Mesenchymal stem cell (in vitro differentiated cells and primary cell): ENCODE measurements at regions not wholly inside any gene's neighbourhood (a gene's known extent, or its start where the extent isn't known, plus 50 kb on each side); places are given as distances from the start of the nearest gene placed in this dataset.

Experiments
- DNase-seq: peaks from one replicate; pipeline ENCODE4 v3.0.0-alpha.2; 2013
- H2AFZ ChIP-seq: one replicate; pipeline ENCODE4 v1.6.1; 2013; ENCODE audit warnings: low read depth, mild to moderate bottlenecking, control low read depth, inconsistent platforms, low read length, moderate library complexity
- H2AK5ac ChIP-seq: 2 replicates; pipeline ENCODE4 v1.6.1; 2013; ENCODE audit warnings: low read length, moderate library complexity, mild to moderate bottlenecking, inconsistent platforms; ENCODE audit not compliant: severe bottlenecking
- H2BK120ac ChIP-seq: one replicate; pipeline ENCODE4 v1.6.1; 2013; ENCODE audit warnings: low read depth, mild to moderate bottlenecking, inconsistent platforms, low read length, moderate library complexity
- H2BK12ac ChIP-seq, 2 experiments: one replicate each; pipeline ENCODE4 v1.6.1; 2013; ENCODE audit warnings: inconsistent platforms in 2 of 2, low read length in 2 of 2, mild to moderate bottlenecking in 2 of 2, moderate library complexity in 2 of 2, control low read depth in 1 of 2
- H2BK15ac ChIP-seq: one replicate; pipeline ENCODE4 v1.6.1; 2013; ENCODE audit warnings: mild to moderate bottlenecking, low read depth, inconsistent platforms; ENCODE audit not compliant: poor library complexity, severe bottlenecking
- H2BK5ac ChIP-seq: 2 replicates; pipeline ENCODE4 v1.6.1; 2013; ENCODE audit warnings: low read depth, mild to moderate bottlenecking, low read length, control low read depth, inconsistent platforms; ENCODE audit not compliant: poor library complexity, severe bottlenecking
- H3K14ac ChIP-seq, 2 experiments: one replicate each; pipeline ENCODE4 v1.6.1; 2013; ENCODE audit warnings: inconsistent platforms in 2 of 2, low read length in 2 of 2, control low read depth in 1 of 2, mild to moderate bottlenecking in 1 of 2, moderate library complexity in 1 of 2
- H3K18ac ChIP-seq, 2 experiments: one replicate each; pipeline ENCODE4 v1.6.1; 2013; ENCODE audit warnings: inconsistent platforms in 2 of 2, low read length in 2 of 2, control low read depth in 1 of 2, low read depth in 1 of 2, mild to moderate bottlenecking in 1 of 2
- H3K23ac ChIP-seq, 2 experiments: one replicate each; pipeline ENCODE4 v1.6.1; 2013; ENCODE audit warnings: inconsistent platforms in 2 of 2, low read length in 2 of 2, mild to moderate bottlenecking in 2 of 2, moderate library complexity in 2 of 2, control low read depth in 1 of 2
- H3K27ac ChIP-seq: 2 replicates; pipeline ENCODE4 v1.5.1; 2013; ENCODE audit warnings: mild to moderate bottlenecking, moderate library complexity, low read length, control low read depth, inconsistent platforms; ENCODE audit not compliant: poor library complexity, severe bottlenecking
- H3K27me3 ChIP-seq, 2 experiments: 2 replicates each; pipeline versions ENCODE4 v1.6.1 to v1.7.0; 2013; ENCODE audit warnings: low read length in 2 of 2, mild to moderate bottlenecking in 2 of 2, moderate library complexity in 2 of 2, control low read depth in 1 of 2, inconsistent platforms in 1 of 2; ENCODE audit not compliant: control insufficient read depth in 1 of 2, insufficient read depth in 1 of 2
- H3K36me3 ChIP-seq, 2 experiments: 2 replicates each; pipeline versions ENCODE4 v1.6.1 to v1.7.0; 2013; ENCODE audit warnings: low read length in 2 of 2, control low read depth in 1 of 2, inconsistent platforms in 1 of 2, low read depth in 1 of 2, mild to moderate bottlenecking in 1 of 2; ENCODE audit not compliant: insufficient read depth in 2 of 2, control insufficient read depth in 1 of 2
- H3K4ac ChIP-seq, 2 experiments: one replicate each; pipeline ENCODE4 v1.6.1; 2013; ENCODE audit warnings: inconsistent platforms in 2 of 2, low read length in 2 of 2, mild to moderate bottlenecking in 2 of 2, moderate library complexity in 2 of 2, control low read depth in 1 of 2, low read depth in 1 of 2
- H3K4me1 ChIP-seq: 2 replicates; pipeline ENCODE4 v1.6.1; 2013; ENCODE audit warnings: low read depth, low read length, control low read depth; ENCODE audit not compliant: control insufficient read depth, insufficient read depth
- H3K4me2 ChIP-seq: 2 replicates; pipeline ENCODE4 v1.6.1; 2013; ENCODE audit warnings: low read length, mild to moderate bottlenecking, inconsistent platforms; ENCODE audit not compliant: poor library complexity, severe bottlenecking
- H3K4me3 ChIP-seq, 2 experiments: 2 replicates each; pipeline versions ENCODE4 v1.5.1 to v1.7.0; 2013; ENCODE audit warnings: low read length in 2 of 2, mild to moderate bottlenecking in 2 of 2, control low read depth in 1 of 2, low read depth in 1 of 2; ENCODE audit not compliant: insufficient read depth in 1 of 2
- H3K79me1 ChIP-seq: replicated peaks from 2 replicates; pipeline ENCODE4 v1.6.1; 2013; ENCODE audit warnings: mild to moderate bottlenecking, control low read depth, low read length, inconsistent platforms; ENCODE audit not compliant: poor library complexity, severe bottlenecking
- H3K9ac ChIP-seq: 2 replicates; pipeline ENCODE4 v1.7.0; 2013; ENCODE audit warnings: mild to moderate bottlenecking, low read length, moderate library complexity
- H3K9me3 ChIP-seq: 2 replicates; pipeline ENCODE4 v1.7.0; 2013; ENCODE audit warnings: mild to moderate bottlenecking, low read length; ENCODE audit not compliant: control insufficient read depth
- H4K8ac ChIP-seq: one replicate; pipeline ENCODE4 v1.6.1; 2013; ENCODE audit warnings: inconsistent platforms, mild to moderate bottlenecking, low read length, moderate library complexity
- H4K91ac ChIP-seq: one replicate; pipeline ENCODE4 v1.6.1; 2013; ENCODE audit warnings: mild to moderate bottlenecking, low read length, inconsistent platforms
- WGBS: methylation state at CpG from one replicate; pipeline ENCODE4 v1.1.7; 2013; ENCODE audit warnings: mixed read lengths; 5-methylcytosine and 5-hydroxymethylcytosine counted together

GRCh38 chr15:53389271-53390037, 370.0 kb downstream of the WDR72 start:
- H3K9me3 ChIP-seq = no peaks in the 10 kb centered on the region
- H2BK5ac ChIP-seq = no peak overlapping the region
- H3K27ac ChIP-seq = no peak overlapping the region
- no peaks in the 10 kb centered on the region for H3K79me1 ChIP-seq
- no peak overlapping the region for H2BK12ac ChIP-seq
- no peak overlapping the region for H3K18ac ChIP-seq
- H3K4me2 ChIP-seq = no peak overlapping the region
- H3K9ac ChIP-seq = no peak overlapping the region
- no peak overlapping the region for H3K23ac ChIP-seq
- DNase-seq = no peak
- H2BK15ac ChIP-seq = no peak overlapping the region
- no peak overlapping the region for H2AK5ac ChIP-seq
- H4K91ac ChIP-seq = no peak overlapping the region
- H3K14ac ChIP-seq = no peak overlapping the region
- no peaks in the 10 kb centered on the region for H3K36me3 ChIP-seq
- no peak overlapping the region for H4K8ac ChIP-seq
- 83% methylated on average over 13 of the region's 15 CpGs for WGBS
- H3K4me1 ChIP-seq = no peaks in the 10 kb centered on the region
- no peak overlapping the region for H2AFZ ChIP-seq
- H2BK120ac ChIP-seq = no peak overlapping the region
- no peak overlapping the region for H3K4ac ChIP-seq
- no peaks in the 10 kb centered on the region for H3K27me3 ChIP-seq
- no peak overlapping the region for H3K4me3 ChIP-seq

- 45% methylated on average over 3 of the region's 3 CpGs for WGBS
- H3K36me3 ChIP-seq = no peaks in the 10 kb centered on the region
- no peak overlapping the region for H3K4me3 ChIP-seq
These were observed 375.0 kb downstream of the WDR72 start for GRCh38 chr15:53384417-53384816.

GRCh38 chr15:53378096-53378800, 381.2 kb downstream of the WDR72 start:
- Histone ChIP-seq H3K4ac (no peak overlapping the region), H3K79me1 (no peaks in the 10 kb centered on the region), H3K4me3 (no peak overlapping the region), H4K8ac (no peak overlapping the region), H2BK15ac (no peak overlapping the region), H3K14ac (no peak overlapping the region), H3K27me3 (no peaks in the 10 kb centered on the region), H2BK120ac (no peak overlapping the region), H2BK12ac (no peak overlapping the region), H3K9ac (no peak overlapping the region), H4K91ac (no peak overlapping the region), H3K23ac (no peak overlapping the region), H3K27ac (no peak overlapping the region), H2AFZ (no peak overlapping the region), H3K36me3 (no peaks in the 10 kb centered on the region), H2AK5ac (no peak overlapping the region), H3K4me2 (no peak overlapping the region), H3K4me1 (no peaks in the 10 kb centered on the region), H3K18ac (no peak overlapping the region), H3K9me3 (peaks cover 9% of the 10 kb centered on the region), H2BK5ac (no peak overlapping the region)
- WGBS = 74% methylated on average over 4 of the region's 4 CpGs
- DNase-seq = no peak

More at GRCh38 chr15:53384417-53384816, 375.0 kb downstream of the WDR72 start:
- no peaks in the 10 kb centered on the region for H3K9me3 ChIP-seq
- H2BK120ac ChIP-seq = no peak overlapping the region
- H3K14ac ChIP-seq = no peak overlapping the region
- H3K4me2 ChIP-seq = no peak overlapping the region
- no peak for DNase-seq
- no peak overlapping the region for H2BK12ac ChIP-seq
- H2AFZ ChIP-seq = no peak overlapping the region
- no peak overlapping the region for H3K27ac ChIP-seq
- no peaks in the 10 kb centered on the region for H3K79me1 ChIP-seq
- no peak overlapping the region for H3K4ac ChIP-seq
- no peak overlapping the region for H3K23ac ChIP-seq
- no peaks in the 10 kb centered on the region for H3K27me3 ChIP-seq
- H2BK5ac ChIP-seq = no peak overlapping the region
- no peak overlapping the region for H2BK15ac ChIP-seq
- no peak overlapping the region for H3K9ac ChIP-seq
- H2AK5ac ChIP-seq = no peak overlapping the region
- no peak overlapping the region for H3K18ac ChIP-seq
- no peak overlapping the region for H4K8ac ChIP-seq
- H4K91ac ChIP-seq = no peak overlapping the region
- H3K4me1 ChIP-seq = no peaks in the 10 kb centered on the region

GRCh38 chr15:53367740-53368139, 391.7 kb downstream of the WDR72 start:
- H2AK5ac ChIP-seq = no peak overlapping the region

More at GRCh38 chr15:53367740-53368139, 391.7 kb downstream of the WDR72 start:
- Histone ChIP-seq H3K4me3 (no peak overlapping the region), H3K79me1 (no peaks in the 10 kb centered on the region), H3K9me3 (peaks cover 18% of the 10 kb centered on the region), H2BK12ac (no peak overlapping the region), H4K91ac (no peak overlapping the region), H3K18ac (no peak overlapping the region), H2AFZ (no peak overlapping the region), H2BK15ac (no peak overlapping the region), H3K27me3 (no peaks in the 10 kb centered on the region), H2BK5ac (no peak overlapping the region), H3K4ac (no peak overlapping the region), H3K4me2 (no peak overlapping the region), H3K4me1 (no peaks in the 10 kb centered on the region), H3K23ac (no peak overlapping the region), H3K9ac (no peak overlapping the region), H4K8ac (no peak overlapping the region), H2BK120ac (no peak overlapping the region), H3K27ac (no peak overlapping the region), H3K36me3 (no peaks in the 10 kb centered on the region), H3K14ac (no peak overlapping the region)
- DNase-seq = no peak
- WGBS = no CpG with 5 or more reads among the region's 1 CpG
